H4 (cell line): ENCODE measurements at regions not wholly inside any gene's neighbourhood (a gene's known extent, or its start where the extent isn't known, plus 50 kb on each side); places are given as distances from the start of the nearest gene placed in this dataset.
"Not testable (repeated sequence)": the region's sequence is repeated elsewhere in the genome, so short reads cannot be mapped to it uniquely, and the experiment has no call there.

Experiments
- DNase-seq: peaks from one replicate; pipeline ENCODE4 v3.0.0-alpha.2; 2015; ENCODE audit warnings: low spot score

- no peak for DNase-seq
Observed at GRCh38 chr13:108077284-108077683, 138.1 kb downstream of the LIG4 start.

- DNase-seq: not testable (repeated sequence)
Observed at GRCh38 chr13:108074429-108074828, 140.9 kb downstream of the LIG4 start.

- no peak for DNase-seq
Observed at GRCh38 chr13:108070925-108071324, 144.4 kb downstream of the LIG4 start.

- DNase-seq: no peak
Observed at GRCh38 chr13:108070491-108070890, 144.8 kb downstream of the LIG4 start.

GRCh38 chr13:108069521-108070210 lies 145.7 kb downstream of the LIG4 start:
- DNase-seq: no peak

- not testable (repeated sequence) for DNase-seq
Observed at GRCh38 chr13:108064372-108064771, 151.0 kb downstream of the LIG4 start.

- DNase-seq: no peak
Observed at GRCh38 chr13:108060111-108060510, 155.2 kb downstream of the LIG4 start.

GRCh38 chr13:108056278-108056677 lies 159.1 kb downstream of the LIG4 start:
- no peak for DNase-seq

- no peak for DNase-seq
Observed at GRCh38 chr13:108049211-108049610, 166.1 kb downstream of the LIG4 start.

GRCh38 chr13:108044954-108045353 lies 170.4 kb downstream of the LIG4 start:
- no peak for DNase-seq

GRCh38 chr13:108042866-108043265 lies 172.5 kb downstream of the LIG4 start:
- DNase-seq: not testable (repeated sequence)

- DNase-seq: no peak
Observed at GRCh38 chr13:108037348-108037747, 178.0 kb downstream of the LIG4 start.

GRCh38 chr13:108036411-108036932 lies 178.9 kb downstream of the LIG4 start:
- DNase-seq: no peak

GRCh38 chr13:108034909-108035410 lies 180.4 kb downstream of the LIG4 start:
- DNase-seq: no peak

GRCh38 chr13:108033800-108034707 lies 181.3 kb downstream of the LIG4 start:
- no peak for DNase-seq

GRCh38 chr13:108031865-108032264 lies 183.5 kb downstream of the LIG4 start:
- no peak for DNase-seq

- DNase-seq: no peak
Observed at GRCh38 chr13:108030769-108031168, 184.6 kb downstream of the LIG4 start.

- no peak for DNase-seq
Observed at GRCh38 chr13:108026680-108027410, 188.5 kb downstream of the LIG4 start.

- no peak for DNase-seq
Observed at GRCh38 chr13:108020027-108020426, 195.3 kb downstream of the LIG4 start.

GRCh38 chr13:108018371-108018870 lies 196.9 kb downstream of the LIG4 start:
- no peak for DNase-seq

- DNase-seq: no peak
Observed at GRCh38 chr13:108006619-108007018, 208.7 kb downstream of the LIG4 start.

GRCh38 chr13:108005231-108005630 lies 210.1 kb downstream of the LIG4 start:
- no peak for DNase-seq
